NCI-H2029 treated with DMSO at 0.1 percent for 48 hours (cell line): ENCODE measurements at regions not wholly inside any gene's neighbourhood (a gene's known extent, or its start where the extent isn't known, plus 50 kb on each side); places are given as distances from the start of the nearest gene placed in this dataset.

Experiments used
- DNase-seq: peaks from one replicate; lab custom pipeline; 2025; lab: John Stamatoyannopoulos, UW

DNA sequence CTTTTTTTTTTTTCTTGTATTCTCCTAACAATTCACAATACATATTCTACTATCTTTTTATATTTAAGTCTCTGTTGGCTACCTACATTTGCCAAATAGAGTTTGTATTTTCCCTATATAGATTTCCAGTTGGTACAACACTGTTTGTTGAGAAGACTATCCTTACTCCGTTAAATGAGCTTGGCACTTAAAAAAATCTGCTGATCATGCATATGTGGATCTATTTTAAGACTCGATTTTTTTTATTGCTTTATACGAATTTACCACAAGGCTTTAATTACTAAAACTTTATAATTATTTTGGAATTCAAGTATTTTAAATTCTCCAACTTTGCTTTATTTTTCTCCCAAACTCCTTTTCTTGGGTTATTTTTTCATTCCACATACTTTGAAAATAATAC lies 855.6 kb downstream of the C6orf118 start:
- no peak for DNase-seq

DNA sequence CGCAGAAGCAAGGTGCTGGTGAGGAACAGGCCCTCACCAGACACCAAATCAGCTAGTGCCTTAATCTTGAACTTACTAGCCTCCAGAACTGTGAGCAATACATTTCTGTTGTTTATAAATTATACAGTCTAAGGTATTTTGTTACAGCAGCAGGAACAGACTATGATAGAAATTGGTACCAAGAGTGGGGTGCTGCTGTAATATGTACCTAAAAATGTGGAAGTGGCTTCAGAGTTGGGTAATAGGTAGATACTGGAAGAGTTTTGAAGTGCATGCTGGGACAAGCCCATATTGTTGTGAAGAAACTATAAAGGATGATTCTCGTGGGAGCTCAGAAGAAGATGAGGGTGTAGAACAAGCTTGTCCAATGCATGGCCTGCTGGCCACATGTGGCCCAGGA lies 866.8 kb downstream of the C6orf118 start:
- no peak for DNase-seq

DNA sequence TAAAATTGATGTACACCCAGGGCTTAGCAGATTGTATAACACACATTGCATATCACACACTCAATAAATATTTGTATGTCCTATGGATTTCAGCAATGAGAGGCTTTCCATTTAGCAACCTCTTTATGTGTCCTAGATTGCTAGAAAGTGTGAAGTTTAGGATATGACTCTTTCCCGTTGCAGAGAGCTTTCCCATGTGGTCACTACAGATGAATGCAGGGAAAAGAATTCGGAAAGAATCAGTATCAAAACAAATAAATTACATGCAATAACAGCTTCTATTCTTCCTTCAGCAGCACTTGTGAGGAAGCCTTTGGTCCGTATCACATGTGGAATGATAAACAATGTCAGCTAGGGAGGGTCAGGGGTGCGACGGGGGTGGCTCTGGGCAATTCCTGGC lies 870.1 kb downstream of the C6orf118 start:
- no peak for DNase-seq

GRCh38 chr6:164436976-164437375 lies 872.4 kb downstream of the C6orf118 start:
- DNase-seq: no peak

GRCh38 chr6:164427728-164428402 lies 881.5 kb downstream of the C6orf118 start:
- no peak for DNase-seq

DNA sequence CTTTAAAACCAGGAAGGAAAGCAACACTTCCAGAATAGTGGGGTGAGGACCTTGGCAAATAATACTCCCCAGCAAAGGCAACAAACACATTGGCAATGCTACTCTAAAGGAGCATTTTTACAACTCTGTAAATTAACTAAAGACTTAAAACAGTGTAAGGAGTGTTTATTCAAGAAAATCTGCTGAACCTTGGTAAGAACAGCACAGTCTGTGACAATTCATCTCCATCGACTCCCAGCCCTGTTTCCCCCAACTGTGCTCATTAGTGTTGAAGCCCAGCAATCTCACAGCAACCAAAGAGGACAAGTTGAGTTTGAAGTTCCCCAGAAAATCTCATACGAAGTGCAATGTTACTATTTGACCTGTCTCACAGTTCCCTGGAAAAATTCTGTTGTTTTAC lies 884.9 kb downstream of the C6orf118 start:
- DNase-seq: no peak

DNA sequence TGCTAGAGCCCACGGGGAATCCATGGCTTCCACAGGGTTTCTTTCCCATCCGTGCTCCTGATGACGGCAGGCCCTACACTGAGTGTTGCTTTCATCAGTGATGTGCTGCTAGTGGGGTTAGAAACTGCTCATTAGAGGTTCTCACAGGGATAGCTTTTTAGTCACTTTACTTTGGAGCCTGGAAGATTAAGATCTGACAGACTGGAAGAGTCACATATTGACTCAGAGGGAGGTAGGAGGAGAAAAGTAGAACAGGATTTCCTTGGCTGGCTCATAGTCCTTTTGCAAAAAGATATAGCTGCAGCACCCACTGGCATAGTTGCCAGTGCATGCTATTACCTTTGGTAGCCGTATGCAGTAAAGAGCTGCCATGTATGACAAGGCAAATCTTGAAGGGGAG lies 890.3 kb downstream of the C6orf118 start:
- DNase-seq: no peak

DNA sequence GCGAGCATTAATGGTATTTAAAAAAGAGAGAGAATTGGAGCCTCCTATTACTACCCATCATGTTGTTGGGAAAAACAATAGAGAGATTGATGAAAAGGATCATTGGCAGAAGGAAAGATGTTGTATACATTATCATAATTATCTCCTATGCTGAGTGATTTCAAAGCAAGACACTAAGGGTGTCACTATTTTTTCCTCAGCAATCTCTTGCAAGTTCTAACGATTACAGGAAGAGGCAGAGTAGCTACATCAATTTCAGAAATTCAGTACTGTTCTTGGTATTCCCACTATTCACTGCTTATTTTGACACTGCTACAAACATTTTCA lies 891.2 kb downstream of the C6orf118 start:
- DNase-seq: no peak

DNA sequence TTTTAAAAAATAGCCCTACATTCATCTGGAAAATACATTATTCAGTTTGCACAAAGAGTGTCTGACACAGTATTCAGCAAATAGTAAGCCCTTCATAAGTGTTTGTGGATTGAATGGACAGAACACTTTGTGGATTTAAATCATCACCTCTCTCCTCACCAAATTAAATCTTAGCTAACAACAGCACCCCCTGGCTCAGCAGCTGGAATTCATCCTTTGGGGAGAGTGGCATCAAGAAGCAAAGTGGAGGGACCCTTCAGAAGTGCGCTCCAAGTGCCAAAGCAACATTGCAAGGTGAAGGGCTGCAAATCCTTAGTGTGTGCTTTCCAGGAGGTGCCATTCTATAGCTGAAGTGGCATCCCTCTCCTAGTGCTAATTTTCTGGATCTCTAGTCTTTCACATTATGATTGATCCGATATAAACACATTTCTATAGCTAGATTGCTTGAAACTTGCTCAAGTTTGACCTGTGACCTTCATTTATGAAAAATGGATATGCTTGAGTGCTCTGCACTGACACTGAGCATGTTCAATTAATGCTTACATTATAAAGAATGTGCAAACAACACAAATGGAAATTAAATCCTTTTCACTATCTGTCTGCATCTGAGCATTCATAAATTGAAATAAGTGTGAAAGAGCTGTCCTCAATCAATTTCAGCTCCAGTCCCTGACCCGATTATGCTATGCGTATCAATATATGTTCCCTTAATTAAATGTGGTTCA lies 891.7 kb downstream of the C6orf118 start:
- no peak for DNase-seq

- no peak for DNase-seq
These were observed 893.4 kb downstream of the C6orf118 start for GRCh38 chr6:164415832-164416563.

DNA sequence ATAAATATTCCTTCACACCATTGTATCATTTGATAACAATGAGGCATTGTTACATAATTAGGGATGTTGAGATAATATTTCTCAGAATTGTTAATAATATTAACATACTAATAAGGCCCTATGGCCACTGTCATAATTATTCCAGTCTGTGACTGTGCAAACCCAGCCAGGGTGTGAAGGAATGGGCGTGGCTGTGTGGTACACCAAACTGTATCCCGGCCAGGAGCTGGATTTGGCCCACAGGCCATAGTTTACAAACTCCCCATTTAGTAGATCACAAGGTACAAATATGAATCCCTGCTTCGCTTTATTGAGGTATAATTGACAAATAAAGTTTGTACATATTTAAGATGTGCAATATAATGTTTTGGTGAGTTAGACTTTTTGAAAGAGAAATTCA lies 894.7 kb downstream of the C6orf118 start:
- DNase-seq: no peak

GRCh38 chr6:164412566-164412965 lies 896.8 kb downstream of the C6orf118 start:
- DNase-seq: no peak

- DNase-seq: no peak
These were observed 899.4 kb downstream of the C6orf118 start for GRCh38 chr6:164410017-164410416.

DNA sequence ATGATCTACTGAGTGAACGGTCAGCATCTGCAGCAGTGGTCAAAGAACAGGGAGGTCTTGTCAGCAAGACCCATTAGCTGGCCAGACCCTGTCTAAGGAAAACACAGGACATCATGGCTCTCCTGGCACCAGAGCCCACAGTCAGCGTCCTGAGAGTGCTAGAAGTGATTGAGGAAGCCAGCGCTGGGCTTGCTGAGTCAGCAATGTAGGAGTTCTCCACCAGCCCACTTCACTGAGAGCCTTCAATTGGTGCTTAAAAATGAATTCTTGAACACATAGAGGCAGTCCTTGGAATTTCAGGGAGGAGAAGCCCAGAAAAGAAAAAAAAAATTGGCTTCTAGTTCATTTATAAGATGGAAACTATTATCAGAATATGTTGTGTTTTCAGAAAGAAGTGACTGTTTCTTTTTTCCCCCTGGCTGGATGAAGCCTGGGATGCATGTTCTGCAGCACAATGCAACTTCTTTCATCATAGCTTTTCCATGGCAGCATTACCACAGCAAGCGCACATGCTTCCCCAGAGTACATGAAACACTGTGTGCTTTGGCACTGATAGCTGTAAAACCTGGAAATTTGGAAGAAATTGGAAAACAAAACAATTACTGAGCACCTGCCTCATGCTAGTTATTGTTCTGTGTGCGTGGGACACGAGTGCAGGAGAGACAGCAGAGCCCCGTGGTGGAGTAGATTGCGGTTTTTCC lies 899.9 kb downstream of the C6orf118 start:
- DNase-seq: no peak

DNA sequence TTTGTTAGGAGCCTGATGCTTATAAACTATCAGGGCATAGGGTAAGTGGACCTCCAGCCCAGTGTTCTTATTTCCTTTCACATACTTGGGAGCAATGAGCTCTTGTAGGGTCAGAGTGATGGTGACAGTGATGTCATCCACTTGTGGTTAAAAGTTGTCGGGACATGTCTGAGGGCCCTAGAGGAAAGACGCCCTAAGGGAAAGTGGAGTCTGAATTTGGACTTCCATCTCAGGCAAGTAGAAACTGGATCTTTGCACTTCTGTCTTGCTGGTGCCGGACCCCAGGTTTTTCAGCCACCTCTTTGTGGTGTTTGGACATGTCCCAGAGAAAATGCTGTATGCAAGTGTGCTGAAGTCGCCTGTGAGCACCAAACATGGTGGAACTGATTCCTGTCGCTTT lies 900.5 kb downstream of the C6orf118 start:
- DNase-seq: no peak

GRCh38 chr6:164404812-164405488 lies 904.5 kb downstream of the C6orf118 start:
- DNase-seq: no peak

DNA sequence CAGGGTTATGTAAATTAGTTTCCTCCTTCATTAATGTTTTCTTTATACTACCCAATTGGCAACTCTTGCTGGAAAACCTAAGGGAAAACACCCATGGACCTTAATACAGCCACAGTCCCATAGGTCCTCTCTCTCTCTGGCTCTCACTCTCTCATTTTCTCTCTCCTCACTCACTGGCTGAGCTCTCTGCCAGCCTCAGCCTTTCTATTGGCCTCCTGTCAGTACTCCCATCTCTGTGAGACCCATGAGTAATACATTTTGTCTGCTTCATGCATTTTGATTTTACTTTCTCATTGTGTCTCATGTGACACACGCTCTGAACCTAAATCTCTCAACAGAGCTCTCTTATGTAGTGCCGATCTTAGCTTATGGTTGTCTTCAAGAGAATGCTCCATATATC lies 907.5 kb downstream of the C6orf118 start:
- no peak for DNase-seq

DNA sequence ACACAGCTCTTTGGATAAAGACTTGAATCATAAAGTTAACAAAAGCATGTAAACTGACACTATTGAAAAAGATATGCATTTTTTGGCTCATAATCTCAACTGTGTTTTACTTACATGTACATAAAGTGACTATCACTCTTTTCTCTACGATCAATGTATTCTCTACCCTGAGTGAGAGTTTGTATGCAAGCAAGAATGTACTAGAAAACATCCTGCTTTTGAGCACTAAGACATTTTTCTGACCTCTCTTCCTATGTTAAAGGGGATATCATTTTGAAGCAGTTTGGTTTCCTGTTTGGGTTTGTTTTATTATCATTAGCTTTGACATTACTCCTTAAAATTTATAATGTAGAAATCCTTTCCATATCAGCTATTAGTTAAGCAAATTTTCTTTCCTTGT lies 910.8 kb downstream of the C6orf118 start:
- no peak for DNase-seq

DNA sequence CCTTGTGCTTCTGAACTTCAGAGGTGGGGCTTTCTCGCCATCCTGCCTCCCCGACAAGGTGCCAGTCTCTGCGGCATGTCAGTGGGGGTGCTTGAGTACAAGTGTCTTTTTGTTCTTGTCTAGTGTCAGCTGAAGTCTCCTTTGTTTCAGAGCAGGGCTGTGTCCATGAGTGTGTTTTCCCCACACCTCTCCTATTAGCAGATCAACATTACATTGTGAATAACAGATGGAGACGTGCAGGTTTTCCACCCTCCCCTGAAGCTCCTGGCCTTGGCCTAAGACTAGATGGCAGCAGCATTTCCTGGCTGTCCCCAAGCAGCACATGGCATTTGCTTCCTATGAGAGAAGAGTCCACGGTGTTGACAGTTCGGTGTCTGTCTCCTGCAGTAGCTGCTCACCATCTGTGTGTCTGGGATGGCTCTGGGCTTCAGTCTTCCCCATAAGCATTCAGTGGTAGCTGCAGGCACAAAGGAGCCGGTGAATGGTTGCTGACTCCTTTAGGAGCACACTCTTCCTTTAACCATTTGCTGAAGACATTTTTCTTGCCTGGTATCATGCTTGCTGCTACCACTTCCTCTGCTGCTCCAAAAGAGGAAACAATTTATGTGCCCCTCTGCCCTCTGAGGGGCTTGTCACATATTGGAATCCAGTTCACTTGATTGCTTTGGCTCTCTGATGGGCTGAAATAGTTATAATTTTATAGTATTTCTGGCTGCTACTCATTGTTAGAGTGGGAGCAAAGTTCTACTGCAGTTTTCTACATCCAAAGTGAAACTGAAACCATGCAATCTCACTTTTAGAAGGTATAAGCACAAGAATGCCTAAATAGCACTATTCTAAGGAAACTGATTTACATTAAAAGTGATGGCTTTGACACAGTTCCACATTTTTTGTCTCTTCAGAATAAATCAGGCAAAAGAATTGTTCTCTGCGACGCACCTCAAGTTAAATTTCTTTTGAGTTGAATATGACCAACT lies 913.0 kb downstream of the C6orf118 start:
- no peak for DNase-seq

GRCh38 chr6:164379795-164380194 lies 929.6 kb downstream of the C6orf118 start:
- DNase-seq: no peak

DNA sequence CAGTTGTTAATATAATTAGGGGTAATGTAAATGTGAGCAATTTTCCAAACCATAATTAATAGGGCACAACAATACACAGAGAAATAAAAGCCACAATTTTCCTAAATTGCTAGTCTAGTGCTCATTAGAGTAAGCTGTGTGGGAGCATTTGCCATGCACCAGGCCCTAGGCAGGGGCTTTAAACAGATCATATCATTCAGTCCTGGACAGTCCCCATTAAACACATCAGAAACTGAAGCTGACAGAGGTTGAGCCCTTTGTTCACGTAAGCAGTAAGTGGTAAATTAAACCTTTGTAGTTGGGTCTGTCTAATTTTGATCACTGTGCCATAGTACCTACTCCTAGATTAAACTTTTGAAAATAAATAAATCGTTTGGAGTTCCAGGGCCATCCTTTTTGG lies 931.1 kb downstream of the C6orf118 start:
- DNase-seq: no peak
